ENCODE measurements at regions not wholly inside any gene's neighbourhood (a gene's known extent, or its start where the extent isn't known, plus 50 kb on each side); places are given as distances from the start of the nearest gene placed in this dataset.
A peak's percentile ranks its signal among the peaks of the same experiment; 100 is the strongest.

- Mint-ChIP-seq H3K36me3 (no peaks in the 10 kb centered on the region), H3K27ac (no peak overlapping the region), H3K4me3 (no peak overlapping the region), H3K9me3 (no peaks in the 10 kb centered on the region), H3K4me1 (peaks cover 7% of the 10 kb centered on the region), H3K27me3 (ENCODE audit: low read depth) (no peaks in the 10 kb centered on the region)
- ATAC-seq (no peak), DNase-seq (ENCODE audit: low spot score) (no peak)
- no peak for TF ChIP-seq E2F5 (CRISPR knock-in tag; IDR thresholded peaks at IDR 0.05)
- CTCF ChIA-PET: no interaction called here
- POLR2A ChIA-PET: no interaction called here
Observed at GRCh38 chr5:98193921-98194760, 579.3 kb upstream of the RGMB start.

- Mint-ChIP-seq H3K27ac (no peak overlapping the region), H3K9me3 (peaks cover 7% of the 10 kb centered on the region), H3K36me3 (peaks cover 5% of the 10 kb centered on the region), H3K4me3 (no peak overlapping the region), H3K4me1 (peaks cover 7% of the 10 kb centered on the region), H3K27me3 (ENCODE audit: low read depth) (peaks cover 5% of the 10 kb centered on the region; the same call in 1 of the 2 replicates)
- DNase-seq (ENCODE audit: low spot score) (peak; percentile 17), ATAC-seq (no peak)
- TF ChIP-seq ATF1 (CRISPR knock-in tag; IDR thresholded peaks at IDR 0.05): no peak
- TF ChIP-seq FOXP1 (CRISPR knock-in tag; IDR thresholded peaks at IDR 0.05; ENCODE audit: borderline replicate concordance): no peak
- no peak for TF ChIP-seq FOXJ3 (CRISPR knock-in tag; IDR thresholded peaks at IDR 0.05; ENCODE audit: borderline replicate concordance)
- TF ChIP-seq GTF2I (CRISPR knock-in tag; conservative IDR thresholded peaks at IDR 0.05): no peak
- no peak for TF ChIP-seq AFF4 (CRISPR knock-in tag; IDR thresholded peaks at IDR 0.05; ENCODE audit: borderline replicate concordance)
- no peak for TF ChIP-seq CREM (CRISPR knock-in tag; IDR thresholded peaks at IDR 0.05)
- no peak for TF ChIP-seq ARID4B (CRISPR knock-in tag; IDR thresholded peaks at IDR 0.05; ENCODE audit: borderline replicate concordance)
- TF ChIP-seq NR3C1 (CRISPR knock-in tag; conservative IDR thresholded peaks at IDR 0.05; ENCODE audit: low read depth): no peak
- TF ChIP-seq ZMAT4 (CRISPR knock-in tag; IDR thresholded peaks at IDR 0.05): no peak
- TF ChIP-seq ATF6 (CRISPR knock-in tag; IDR thresholded peaks at IDR 0.05): no peak
- no peak for TF ChIP-seq GRHL2 (CRISPR knock-in tag; IDR thresholded peaks at IDR 0.05; ENCODE audit: insufficient replicate concordance, severe bottlenecking)
- no peak for TF ChIP-seq FOXP4 (CRISPR knock-in tag; IDR thresholded peaks at IDR 0.05)
- TF ChIP-seq ETV6 (CRISPR knock-in tag; IDR thresholded peaks at IDR 0.05): no peak
- TF ChIP-seq ZNF317 (CRISPR knock-in tag; IDR thresholded peaks at IDR 0.05; ENCODE audit: borderline replicate concordance, low read depth): no peak
- no peak for TF ChIP-seq PRRX2 (CRISPR knock-in tag; IDR thresholded peaks at IDR 0.05)
- POLR2A ChIA-PET: no interaction called here
- CTCF ChIA-PET: no interaction called here
Observed at GRCh38 chr5:98200726-98201541, 572.5 kb upstream of the RGMB start.

Measured in WTC11 (cell line).